CD14-positive monocyte (primary cell): ENCODE measurements at regions not wholly inside any gene's neighbourhood (a gene's known extent, or its start where the extent isn't known, plus 50 kb on each side); places are given as distances from the start of the nearest gene placed in this dataset.

Source experiments
- DNase-seq, 3 donors: peaks; one replicate each; pipeline ENCODE4 v3.0.0-alpha.2; 2011 to 2022
- H2AFZ ChIP-seq: 2 replicates; pipeline ENCODE4 v1.6.0; 2012; ENCODE audit warnings: mild to moderate bottlenecking, low read depth, low read length, inconsistent platforms; ENCODE audit not compliant: insufficient read depth, poor library complexity, severe bottlenecking
- H3K27ac ChIP-seq, 2 donors: 1 replicate in 1 of 2; 2 replicates in 1 of 2; pipeline ENCODE4 v1.5.1; 2012 to 2013; ENCODE audit warnings: low read length in 2 of 2, control low read depth in 1 of 2, inconsistent platforms in 1 of 2, low read depth in 1 of 2, mild to moderate bottlenecking in 1 of 2
- H3K27me3 ChIP-seq, 2 donors: one replicate each; pipeline versions ENCODE4 v1.6.0 to v1.6.1; 2011 to 2013; ENCODE audit warnings: low read length in 2 of 2; ENCODE audit not compliant: control insufficient read depth in 2 of 2, insufficient read depth in 2 of 2
- H3K36me3 ChIP-seq, 2 donors: replicated peaks in 1 of 2; 1 replicate in 1 of 2; 2 replicates in 1 of 2; pipeline versions ENCODE4 v1.5.1 to v1.6.1; 2012 to 2013; ENCODE audit warnings: low read length in 2 of 2, control low read depth in 1 of 2, inconsistent platforms in 1 of 2, mild to moderate bottlenecking in 1 of 2; ENCODE audit not compliant: insufficient read depth in 2 of 2, control insufficient read depth in 1 of 2
- H3K4me1 ChIP-seq, 2 donors: 1 replicate in 1 of 2; 2 replicates in 1 of 2; pipeline versions ENCODE4 v1.5.1 to v1.6.1; 2012 to 2013; ENCODE audit warnings: low read length in 2 of 2, control low read depth in 1 of 2, inconsistent platforms in 1 of 2, mild to moderate bottlenecking in 1 of 2, moderate library complexity in 1 of 2; ENCODE audit not compliant: insufficient read depth in 2 of 2, control insufficient read depth in 1 of 2
- H3K4me2 ChIP-seq: replicated peaks from 2 replicates; pipeline ENCODE3; 2012; ENCODE audit warnings: low read length, moderate library complexity, mild to moderate bottlenecking; ENCODE audit not compliant: poor library complexity, severe bottlenecking; ENCODE audit errors: extremely low read depth
- H3K4me3 ChIP-seq, 3 experiments: fragments of 200-600 bp in 1 of 3; sonication (generic) in 1 of 3; replicated peaks in 1 of 3; 1 replicate in 2 of 3; 2 replicates in 1 of 3; pipeline ENCODE4 v1.5.1; 2011 to 2013; ENCODE audit warnings: low read length in 3 of 3, mild to moderate bottlenecking in 3 of 3, control low read depth in 2 of 3, low read depth in 2 of 3, inconsistent platforms in 1 of 3, moderate library complexity in 1 of 3
- H3K79me2 ChIP-seq: 2 replicates; pipeline ENCODE4 v1.6.0; 2012; ENCODE audit warnings: mild to moderate bottlenecking, control low read depth, inconsistent platforms, low read length, moderate library complexity; ENCODE audit not compliant: insufficient read depth
- H3K9ac ChIP-seq: 2 replicates; pipeline ENCODE4 v1.6.0; 2017; ENCODE audit warnings: low read length, mild to moderate bottlenecking; ENCODE audit not compliant: insufficient read depth, poor library complexity, severe bottlenecking
- H3K9me3 ChIP-seq, 2 donors: replicated peaks in 1 of 2; 1 replicate in 1 of 2; 2 replicates in 1 of 2; pipeline versions ENCODE4 v1.5.1 to v1.6.1; 2012 to 2013; ENCODE audit warnings: low read length in 2 of 2, control low read depth in 1 of 2; ENCODE audit not compliant: control insufficient read depth in 1 of 2, insufficient read depth in 1 of 2
- H4K20me1 ChIP-seq: 2 replicates; pipeline ENCODE4 v1.6.0; 2012; ENCODE audit warnings: mild to moderate bottlenecking, low read length, control low read depth, moderate library complexity; ENCODE audit not compliant: insufficient read depth
- H3K27ac Mint-ChIP-seq, 7 donors: one replicate each; pipeline ENCODE4 v1.8.0; 2020; ENCODE audit warnings: mild to moderate bottlenecking in 7 of 7, mixed read lengths in 7 of 7, moderate library complexity in 6 of 7, inconsistent platforms in 2 of 7
- H3K27me3 Mint-ChIP-seq, 3 donors: one replicate each; pipeline ENCODE4 v1.8.0; 2021 to 2022; ENCODE audit warnings: low read depth in 3 of 3, mild to moderate bottlenecking in 3 of 3, mixed read lengths in 3 of 3, moderate library complexity in 3 of 3, inconsistent platforms in 1 of 3
- H3K36me3 Mint-ChIP-seq, 2 donors: one replicate each; pipeline ENCODE4 v1.8.0; 2020; ENCODE audit warnings: mixed read lengths in 2 of 2, inconsistent platforms in 1 of 2, mild to moderate bottlenecking in 1 of 2
- H3K4me1 Mint-ChIP-seq: one replicate; pipeline ENCODE4 v1.8.0; 2020; ENCODE audit warnings: mild to moderate bottlenecking, mixed read lengths
- H3K4me3 Mint-ChIP-seq, 2 donors: one replicate each; pipeline ENCODE4 v1.8.0; 2020; ENCODE audit warnings: mild to moderate bottlenecking in 2 of 2, mixed read lengths in 2 of 2, moderate library complexity in 1 of 2
- H3K9me3 Mint-ChIP-seq, 7 donors: one replicate each; pipeline ENCODE4 v1.8.0; 2020 to 2022; ENCODE audit warnings: mixed read lengths in 7 of 7, mild to moderate bottlenecking in 6 of 7, moderate library complexity in 6 of 7, inconsistent platforms in 2 of 7
- WGBS: methylation state at CpG from one replicate; pipeline ENCODE4 v1.1.5; 2013; ENCODE audit warnings: missing lambda C conversion rate; ENCODE audit not compliant: insufficient coverage; 5-methylcytosine and 5-hydroxymethylcytosine counted together
- intact Hi-C, 2 donors: fragments of 100-400 bp; cut with micrococcal nuclease; formaldehyde crosslinking; loops; one replicate each; pipeline versions ENCODE4 v1.15.0 to v1.15.1; 2023
- TF ChIP-seq, protein P1 (sequence below): fragments of 200-600 bp; IDR thresholded peaks from one replicate; pipeline ENCODE4 v1.8.0; 2022; ENCODE audit warnings: antibody characterized with exemption, mild to moderate bottlenecking

DNA sequence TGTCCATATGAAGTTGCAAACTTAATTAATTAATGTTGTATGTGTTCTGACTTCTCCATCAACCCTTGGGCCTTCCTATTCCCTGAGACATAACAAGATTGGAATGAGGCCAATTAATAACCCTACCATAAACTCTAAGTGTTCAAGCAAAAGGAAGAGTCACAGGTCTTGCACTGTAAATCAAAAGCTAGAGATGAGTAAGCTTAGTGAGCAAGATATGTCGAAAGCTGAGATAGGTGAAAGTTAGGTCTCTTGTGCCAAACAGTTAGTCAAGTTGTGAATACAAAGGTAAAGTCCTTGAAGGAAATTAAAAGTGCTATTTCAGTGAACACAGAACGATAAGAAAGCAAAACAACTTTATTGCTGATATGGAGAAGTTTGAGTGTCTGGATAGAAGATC lies 58.2 kb upstream of the GPRIN3 start:
- Histone ChIP-seq H3K9me3 (peaks cover 0 to 3% of the 10 kb centered on the region in 2 donors), H3K27me3 (no peaks in the 10 kb centered on the region), H4K20me1 (no peaks in the 10 kb centered on the region), H3K4me1 (peaks cover 22 to 24% of the 10 kb centered on the region in 2 donors), H3K9ac (no peak overlapping the region), H3K4me2 (no peak overlapping the region), H3K4me3 (no peak overlapping the region), H3K36me3 (no peaks in the 10 kb centered on the region), H3K79me2 (no peaks in the 10 kb centered on the region), H3K27ac (no peak overlapping the region), H2AFZ (no peak overlapping the region)
- Mint-ChIP-seq H3K27ac (no peak overlapping the region), H3K4me1 (peaks cover 21% of the 10 kb centered on the region), H3K27me3 (peaks cover 0 to 2% (median 2%) of the 10 kb centered on the region in 3 donors), H3K36me3 (no peaks in the 10 kb centered on the region), H3K4me3 (no peak overlapping the region), H3K9me3 (peaks cover 0 to 7% (median 2%) of the 10 kb centered on the region in 7 donors)
- WGBS, result 100% methylated on average over 1 of the region's 2 CpGs
- TF ChIP-seq, protein P1, sequence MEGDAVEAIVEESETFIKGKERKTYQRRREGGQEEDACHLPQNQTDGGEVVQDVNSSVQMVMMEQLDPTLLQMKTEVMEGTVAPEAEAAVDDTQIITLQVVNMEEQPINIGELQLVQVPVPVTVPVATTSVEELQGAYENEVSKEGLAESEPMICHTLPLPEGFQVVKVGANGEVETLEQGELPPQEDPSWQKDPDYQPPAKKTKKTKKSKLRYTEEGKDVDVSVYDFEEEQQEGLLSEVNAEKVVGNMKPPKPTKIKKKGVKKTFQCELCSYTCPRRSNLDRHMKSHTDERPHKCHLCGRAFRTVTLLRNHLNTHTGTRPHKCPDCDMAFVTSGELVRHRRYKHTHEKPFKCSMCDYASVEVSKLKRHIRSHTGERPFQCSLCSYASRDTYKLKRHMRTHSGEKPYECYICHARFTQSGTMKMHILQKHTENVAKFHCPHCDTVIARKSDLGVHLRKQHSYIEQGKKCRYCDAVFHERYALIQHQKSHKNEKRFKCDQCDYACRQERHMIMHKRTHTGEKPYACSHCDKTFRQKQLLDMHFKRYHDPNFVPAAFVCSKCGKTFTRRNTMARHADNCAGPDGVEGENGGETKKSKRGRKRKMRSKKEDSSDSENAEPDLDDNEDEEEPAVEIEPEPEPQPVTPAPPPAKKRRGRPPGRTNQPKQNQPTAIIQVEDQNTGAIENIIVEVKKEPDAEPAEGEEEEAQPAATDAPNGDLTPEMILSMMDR, result no peak
- DNase-seq, result no peak
- intact Hi-C loops, result no loop called here

DNA sequence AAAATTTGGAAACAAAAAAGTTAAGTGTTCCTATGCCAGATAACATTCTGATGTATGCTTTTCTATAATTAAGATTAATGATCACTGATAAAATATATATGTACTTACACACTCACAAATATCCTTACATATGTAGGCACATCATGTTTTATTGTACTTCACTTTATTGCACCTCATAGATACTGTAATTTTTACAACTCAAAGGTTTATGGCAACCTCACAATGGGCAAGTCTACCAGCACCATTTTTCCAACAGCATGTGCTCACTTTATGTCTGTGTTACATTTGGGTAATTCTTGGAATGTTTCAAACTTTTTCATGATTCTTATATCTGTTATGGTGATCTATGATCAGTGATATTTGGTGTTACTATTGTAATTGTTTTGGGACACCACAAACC lies 57.8 kb upstream of the GPRIN3 start:
- H3K4me1 ChIP-seq, result peaks cover 18 to 23% of the 10 kb centered on the region in 2 donors
- intact Hi-C loops, result no loop called here
- H3K4me3 Mint-ChIP-seq, result no peak overlapping the region
- H3K4me3 ChIP-seq, result no peak overlapping the region
- peaks cover 0 to 7% (median 2%) of the 10 kb centered on the region in 7 donors for H3K9me3 Mint-ChIP-seq
- no peak for DNase-seq
- peaks cover 0 to 3% of the 10 kb centered on the region in 2 donors for H3K9me3 ChIP-seq
- no peaks in the 10 kb centered on the region for H3K27me3 ChIP-seq
- no peaks in the 10 kb centered on the region for H4K20me1 ChIP-seq
- H3K4me1 Mint-ChIP-seq, result peaks cover 19% of the 10 kb centered on the region
- H3K4me2 ChIP-seq, result no peak overlapping the region
- no peaks in the 10 kb centered on the region for H3K36me3 Mint-ChIP-seq
- peaks cover 0 to 2% (median 2%) of the 10 kb centered on the region in 3 donors for H3K27me3 Mint-ChIP-seq
- TF ChIP-seq, protein P1, result no peak
- no peak overlapping the region for H3K27ac Mint-ChIP-seq
- no peak overlapping the region for H3K27ac ChIP-seq
- no peak overlapping the region for H3K9ac ChIP-seq
- no peak overlapping the region for H2AFZ ChIP-seq
- no peaks in the 10 kb centered on the region for H3K36me3 ChIP-seq
- H3K79me2 ChIP-seq, result no peaks in the 10 kb centered on the region
